ENCODE measurements at regions not wholly inside any gene's neighbourhood (a gene's known extent, or its start where the extent isn't known, plus 50 kb on each side); places are given as distances from the start of the nearest gene placed in this dataset.
"Not testable (repeated sequence)": the region's sequence is repeated elsewhere in the genome, so short reads cannot be mapped to it uniquely, and the experiment has no call there.

DNA sequence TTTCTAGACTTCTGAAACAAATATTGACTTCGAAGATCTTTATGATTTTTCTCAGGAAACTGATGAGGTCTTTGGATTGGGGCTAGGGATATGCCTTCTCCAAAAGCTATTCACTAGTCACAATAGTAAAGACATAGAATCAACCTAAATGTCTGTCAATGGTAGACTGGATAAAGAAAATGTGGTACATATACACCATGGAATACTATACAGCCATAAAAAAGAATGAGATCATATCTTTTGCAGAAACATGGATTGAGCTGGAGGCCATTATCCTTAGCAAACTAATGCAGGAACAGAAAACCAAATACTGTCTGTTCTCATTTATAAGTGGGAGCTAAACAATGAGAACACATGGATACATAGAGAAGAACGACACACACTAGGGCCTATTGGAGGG lies 308.5 kb upstream of the HNRNPA3 start:
- TF ChIP-seq, protein P1, sequence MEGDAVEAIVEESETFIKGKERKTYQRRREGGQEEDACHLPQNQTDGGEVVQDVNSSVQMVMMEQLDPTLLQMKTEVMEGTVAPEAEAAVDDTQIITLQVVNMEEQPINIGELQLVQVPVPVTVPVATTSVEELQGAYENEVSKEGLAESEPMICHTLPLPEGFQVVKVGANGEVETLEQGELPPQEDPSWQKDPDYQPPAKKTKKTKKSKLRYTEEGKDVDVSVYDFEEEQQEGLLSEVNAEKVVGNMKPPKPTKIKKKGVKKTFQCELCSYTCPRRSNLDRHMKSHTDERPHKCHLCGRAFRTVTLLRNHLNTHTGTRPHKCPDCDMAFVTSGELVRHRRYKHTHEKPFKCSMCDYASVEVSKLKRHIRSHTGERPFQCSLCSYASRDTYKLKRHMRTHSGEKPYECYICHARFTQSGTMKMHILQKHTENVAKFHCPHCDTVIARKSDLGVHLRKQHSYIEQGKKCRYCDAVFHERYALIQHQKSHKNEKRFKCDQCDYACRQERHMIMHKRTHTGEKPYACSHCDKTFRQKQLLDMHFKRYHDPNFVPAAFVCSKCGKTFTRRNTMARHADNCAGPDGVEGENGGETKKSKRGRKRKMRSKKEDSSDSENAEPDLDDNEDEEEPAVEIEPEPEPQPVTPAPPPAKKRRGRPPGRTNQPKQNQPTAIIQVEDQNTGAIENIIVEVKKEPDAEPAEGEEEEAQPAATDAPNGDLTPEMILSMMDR (conservative IDR thresholded peaks at IDR 0.05; ENCODE audit: low read depth, low read length) = not testable (repeated sequence)
- TF ChIP-seq EZH2phosphoT487 (IDR thresholded peaks at IDR 0.05; ENCODE audit: borderline replicate concordance, low read length); EZH2 (IDR thresholded peaks at IDR 0.05; ENCODE audit: low read length, unreplicated experiment): not testable (repeated sequence)
